ENCODE measurements at regions not wholly inside any gene's neighbourhood (a gene's known extent, or its start where the extent isn't known, plus 50 kb on each side); places are given as distances from the start of the nearest gene placed in this dataset.

DNA sequence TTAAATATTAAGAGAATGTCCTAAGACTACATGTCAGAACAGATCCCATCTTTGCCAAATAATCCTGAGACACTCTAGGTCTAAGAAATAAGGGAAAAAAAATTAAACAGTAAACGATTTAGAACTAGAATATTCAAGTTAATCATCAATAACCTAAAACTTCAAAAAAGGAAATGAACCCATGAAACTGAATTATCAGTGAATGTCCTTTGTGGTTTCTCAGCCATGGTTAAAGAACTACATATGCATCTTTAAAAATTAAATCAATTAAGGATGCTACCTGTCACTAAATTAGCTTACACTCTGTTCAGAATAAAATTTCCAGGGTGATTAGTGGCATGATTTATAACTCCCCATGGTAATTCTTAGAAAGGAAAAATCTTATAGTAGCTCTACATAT lies 850.0 kb upstream of the C9orf72 start:
- TF ChIP-seq, protein P1, sequence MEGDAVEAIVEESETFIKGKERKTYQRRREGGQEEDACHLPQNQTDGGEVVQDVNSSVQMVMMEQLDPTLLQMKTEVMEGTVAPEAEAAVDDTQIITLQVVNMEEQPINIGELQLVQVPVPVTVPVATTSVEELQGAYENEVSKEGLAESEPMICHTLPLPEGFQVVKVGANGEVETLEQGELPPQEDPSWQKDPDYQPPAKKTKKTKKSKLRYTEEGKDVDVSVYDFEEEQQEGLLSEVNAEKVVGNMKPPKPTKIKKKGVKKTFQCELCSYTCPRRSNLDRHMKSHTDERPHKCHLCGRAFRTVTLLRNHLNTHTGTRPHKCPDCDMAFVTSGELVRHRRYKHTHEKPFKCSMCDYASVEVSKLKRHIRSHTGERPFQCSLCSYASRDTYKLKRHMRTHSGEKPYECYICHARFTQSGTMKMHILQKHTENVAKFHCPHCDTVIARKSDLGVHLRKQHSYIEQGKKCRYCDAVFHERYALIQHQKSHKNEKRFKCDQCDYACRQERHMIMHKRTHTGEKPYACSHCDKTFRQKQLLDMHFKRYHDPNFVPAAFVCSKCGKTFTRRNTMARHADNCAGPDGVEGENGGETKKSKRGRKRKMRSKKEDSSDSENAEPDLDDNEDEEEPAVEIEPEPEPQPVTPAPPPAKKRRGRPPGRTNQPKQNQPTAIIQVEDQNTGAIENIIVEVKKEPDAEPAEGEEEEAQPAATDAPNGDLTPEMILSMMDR (conservative IDR thresholded peaks at IDR 0.05), result no peak
- TF ChIP-seq ZFX (IDR thresholded peaks at IDR 0.05), result no peak

Data from C4-2B (cell line).